ENCODE measurements at regions not wholly inside any gene's neighbourhood (a gene's known extent, or its start where the extent isn't known, plus 50 kb on each side); places are given as distances from the start of the nearest gene placed in this dataset.
"Not testable (repeated sequence)": the region's sequence is repeated elsewhere in the genome, so short reads cannot be mapped to it uniquely, and the experiment has no call there.

DNA sequence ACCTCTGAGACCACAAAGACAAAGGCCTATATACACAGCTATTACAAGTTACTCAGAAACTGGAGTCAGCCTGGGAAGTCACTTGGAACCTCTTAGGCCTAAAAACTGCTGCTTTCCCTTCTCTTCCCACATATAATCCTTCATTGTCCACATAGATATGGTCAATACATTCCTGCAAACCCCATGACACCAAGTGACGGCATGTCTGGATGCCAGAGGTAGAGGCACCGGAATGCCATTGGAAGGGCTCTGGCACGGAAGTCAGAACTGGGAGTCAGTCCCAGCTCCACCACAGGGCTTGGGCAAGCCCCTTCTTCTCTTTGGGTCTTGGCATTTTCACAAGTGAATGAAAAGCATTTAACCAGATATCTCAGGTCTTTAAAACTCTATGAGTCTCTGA, 204.7 kb downstream of the MATN1 start:
- no peak for ATAC-seq (ENCODE audit: low FRiP score in 2 of 2)
- Histone ChIP-seq H3K27me3 (no peaks in the 10 kb centered on the region), H3K9me3 (no peaks in the 10 kb centered on the region), H3K4me3 (no peak overlapping the region), H3K27ac (no peak overlapping the region), H3K36me3 (no peaks in the 10 kb centered on the region), H3K4me1 (no peaks in the 10 kb centered on the region)
- no peak for TF ChIP-seq POLR2AphosphoS5 (IDR thresholded peaks at IDR 0.05)
- TF ChIP-seq, protein P1, sequence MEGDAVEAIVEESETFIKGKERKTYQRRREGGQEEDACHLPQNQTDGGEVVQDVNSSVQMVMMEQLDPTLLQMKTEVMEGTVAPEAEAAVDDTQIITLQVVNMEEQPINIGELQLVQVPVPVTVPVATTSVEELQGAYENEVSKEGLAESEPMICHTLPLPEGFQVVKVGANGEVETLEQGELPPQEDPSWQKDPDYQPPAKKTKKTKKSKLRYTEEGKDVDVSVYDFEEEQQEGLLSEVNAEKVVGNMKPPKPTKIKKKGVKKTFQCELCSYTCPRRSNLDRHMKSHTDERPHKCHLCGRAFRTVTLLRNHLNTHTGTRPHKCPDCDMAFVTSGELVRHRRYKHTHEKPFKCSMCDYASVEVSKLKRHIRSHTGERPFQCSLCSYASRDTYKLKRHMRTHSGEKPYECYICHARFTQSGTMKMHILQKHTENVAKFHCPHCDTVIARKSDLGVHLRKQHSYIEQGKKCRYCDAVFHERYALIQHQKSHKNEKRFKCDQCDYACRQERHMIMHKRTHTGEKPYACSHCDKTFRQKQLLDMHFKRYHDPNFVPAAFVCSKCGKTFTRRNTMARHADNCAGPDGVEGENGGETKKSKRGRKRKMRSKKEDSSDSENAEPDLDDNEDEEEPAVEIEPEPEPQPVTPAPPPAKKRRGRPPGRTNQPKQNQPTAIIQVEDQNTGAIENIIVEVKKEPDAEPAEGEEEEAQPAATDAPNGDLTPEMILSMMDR (IDR thresholded peaks at IDR 0.05), result no peak
- TF ChIP-seq POLR2A (IDR thresholded peaks at IDR 0.05), result no peak
- TF ChIP-seq EP300 (IDR thresholded peaks at IDR 0.05), result no peak
- DNase-seq, result no peak
- WGBS, 2 donors, result 67 to 74% methylated on average over 3 of the region's 3 CpGs

DNA sequence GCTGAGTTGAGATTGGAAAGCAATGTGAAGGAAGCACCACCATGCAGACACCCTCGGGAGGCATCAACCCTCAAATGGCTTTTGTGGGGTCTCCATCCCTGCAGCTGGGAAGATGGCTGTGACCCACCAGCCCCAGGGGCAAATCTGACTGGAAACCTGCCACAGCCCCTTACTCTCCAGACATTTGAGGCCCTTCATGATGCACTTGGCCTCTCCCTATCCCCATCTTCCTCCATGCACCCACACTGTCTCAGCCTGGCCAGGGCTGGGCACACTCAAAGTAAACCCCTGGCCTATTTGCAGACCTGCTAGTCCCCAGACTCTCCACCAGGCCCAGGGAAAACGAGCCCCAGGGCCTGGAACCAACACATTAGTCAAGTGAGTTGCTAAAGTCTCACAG, 205.2 kb downstream of the MATN1 start:
- DNase-seq, result no peak
- TF ChIP-seq POLR2AphosphoS5 (IDR thresholded peaks at IDR 0.05) (no peak), POLR2A (IDR thresholded peaks at IDR 0.05) (no peak), EP300 (IDR thresholded peaks at IDR 0.05) (no peak)
- TF ChIP-seq, protein P1 (IDR thresholded peaks at IDR 0.05), result no peak
- H3K4me3 ChIP-seq, result no peak overlapping the region
- no peaks in the 10 kb centered on the region for H3K27me3 ChIP-seq
- H3K9me3 ChIP-seq, result no peaks in the 10 kb centered on the region
- H3K4me1 ChIP-seq, result no peaks in the 10 kb centered on the region
- H3K27ac ChIP-seq, result no peak overlapping the region
- no peak for ATAC-seq (ENCODE audit: low FRiP score in 2 of 2)
- 43 to 68% methylated on average over 2 of the region's 2 CpGs for WGBS, 2 donors
- H3K36me3 ChIP-seq, result no peaks in the 10 kb centered on the region

DNA sequence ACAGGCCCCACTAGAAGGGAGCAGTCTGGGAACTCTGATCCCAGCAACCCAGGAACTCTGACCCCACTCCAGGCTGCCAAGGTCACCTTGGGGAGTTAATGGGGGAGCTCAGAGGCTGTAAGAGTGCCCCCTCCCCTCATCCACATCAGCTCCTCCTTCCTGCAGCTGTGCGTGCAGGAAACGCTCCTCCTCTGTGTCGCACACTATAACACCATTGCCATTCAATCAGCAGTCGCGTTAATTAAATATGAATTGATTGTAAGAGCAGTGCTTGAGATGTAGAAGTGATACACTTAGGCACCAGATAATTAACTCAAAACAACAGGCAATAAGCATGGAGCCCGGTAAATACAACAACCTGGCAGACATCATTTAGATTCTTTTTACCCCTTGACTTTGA, 205.7 kb downstream of the MATN1 start:
- H3K36me3 ChIP-seq; H3K4me3 ChIP-seq; H3K27me3 ChIP-seq; H3K4me1 ChIP-seq; H3K27ac ChIP-seq; DNase-seq; ATAC-seq (ENCODE audit: low FRiP score in 2 of 2); H3K9me3 ChIP-seq: not testable (repeated sequence)
- WGBS, 2 donors, result 77 to 80% methylated on average over 6 of the region's 6 CpGs

DNA sequence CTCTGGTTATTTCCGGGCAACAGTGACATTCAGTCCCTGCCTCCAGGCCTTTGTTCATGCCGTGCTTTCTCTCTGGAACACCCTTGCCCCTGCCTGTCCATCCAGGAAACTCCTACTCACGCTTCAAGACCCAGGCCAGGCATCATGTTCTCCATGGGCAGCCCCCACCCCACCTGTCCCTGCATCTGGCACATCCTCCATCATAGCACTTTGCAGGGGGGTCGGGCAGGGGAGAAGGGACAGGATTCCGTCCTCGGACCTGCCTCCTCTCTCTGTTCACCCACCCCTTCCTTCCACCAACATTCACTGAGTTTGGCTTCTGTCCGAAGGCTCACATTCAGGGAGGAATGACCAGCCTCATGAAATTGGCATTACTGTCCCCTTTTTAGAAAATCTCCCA, 206.1 kb downstream of the MATN1 start:
- not testable (repeated sequence) for H3K36me3 ChIP-seq; H3K9me3 ChIP-seq; H3K27me3 ChIP-seq; H3K27ac ChIP-seq; H3K4me1 ChIP-seq; DNase-seq; ATAC-seq (ENCODE audit: low FRiP score in 2 of 2); H3K4me3 ChIP-seq
- 66 to 68% methylated on average over 6 to 7 of the region's 7 CpGs for WGBS, 2 donors

DNA sequence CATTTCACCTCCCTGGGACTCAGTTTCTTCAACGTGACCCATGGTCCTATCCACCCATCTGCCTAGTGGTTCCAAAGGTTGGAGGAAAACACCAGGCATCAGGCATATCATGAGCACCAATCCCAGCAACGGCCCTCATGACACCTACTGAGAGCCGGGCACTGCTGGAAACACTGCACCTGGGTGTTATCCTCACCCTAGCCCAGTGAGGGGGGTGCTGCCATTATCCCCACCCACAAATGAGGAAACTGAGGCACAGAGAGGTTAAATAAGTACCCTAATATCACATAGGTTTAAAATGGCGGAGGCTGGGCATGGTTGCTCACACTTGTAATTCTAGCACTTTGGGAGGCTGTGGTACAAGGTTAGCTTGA, 206.9 kb downstream of the MATN1 start:
- no peak for DNase-seq

DNA sequence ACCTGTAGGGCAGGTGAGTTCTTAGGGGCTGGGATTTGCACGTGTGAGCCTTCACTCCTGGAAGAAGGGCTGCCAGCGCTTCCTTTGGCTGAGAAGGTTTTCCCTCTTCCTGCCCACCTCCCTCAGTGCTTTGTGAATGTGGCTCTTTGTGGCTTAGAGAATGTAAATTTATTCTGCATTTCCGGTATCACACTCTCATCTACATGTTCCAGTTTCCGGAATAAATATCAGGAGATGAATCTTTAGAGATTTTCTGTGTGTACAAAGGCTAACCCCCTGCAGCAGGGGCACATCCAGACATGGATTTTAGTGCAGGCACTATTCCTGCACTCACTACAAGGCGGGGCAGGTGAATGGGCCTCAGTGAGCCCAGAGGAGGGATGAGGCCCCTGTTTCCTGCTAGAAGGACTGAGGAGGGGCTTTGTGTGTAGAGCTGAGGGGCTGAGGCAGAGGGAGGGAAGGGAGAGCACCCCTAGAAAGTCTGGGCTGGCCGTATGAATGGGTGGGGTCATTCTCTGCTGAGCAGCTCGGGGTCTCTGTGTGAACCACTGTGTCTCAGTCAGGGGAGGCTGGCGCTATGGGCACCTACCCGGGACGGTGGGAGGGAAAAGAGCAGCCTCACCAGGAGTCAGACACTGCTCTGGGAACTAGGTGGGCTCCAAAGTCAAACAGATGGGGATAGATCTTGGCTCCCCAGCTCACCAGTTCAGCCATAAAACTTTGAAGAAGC, 207.5 kb downstream of the MATN1 start:
- 59 to 69% methylated on average over 10 of the region's 10 CpGs for whole genome bisulfite sequencing, 2 donors
- Histone ChIP-seq H3K27ac (no peak overlapping the region), H3K36me3 (no peaks in the 10 kb centered on the region), H3K27me3 (no peaks in the 10 kb centered on the region), H3K4me3 (no peak overlapping the region), H3K9me3 (no peaks in the 10 kb centered on the region), H3K4me1 (no peaks in the 10 kb centered on the region)
- DNase-seq, result no peak
- no peak for TF ChIP-seq POLR2AphosphoS5 (IDR thresholded peaks at IDR 0.05)
- TF ChIP-seq, protein P1 (IDR thresholded peaks at IDR 0.05), result no peak
- TF ChIP-seq POLR2A (IDR thresholded peaks at IDR 0.05), result no peak
- no peak for TF ChIP-seq EP300 (IDR thresholded peaks at IDR 0.05)
- ATAC-seq (ENCODE audit: low FRiP score in 2 of 2), result no peak

More for the DNA sequence above, 206.9 kb downstream of the MATN1 start:
- Histone ChIP-seq H3K27ac (no peak overlapping the region), H3K27me3 (no peaks in the 10 kb centered on the region), H3K9me3 (no peaks in the 10 kb centered on the region), H3K4me1 (no peaks in the 10 kb centered on the region), H3K4me3 (no peak overlapping the region), H3K36me3 (no peaks in the 10 kb centered on the region)
- TF ChIP-seq POLR2A (IDR thresholded peaks at IDR 0.05) (no peak), EP300 (IDR thresholded peaks at IDR 0.05) (no peak)
- 79 to 82% methylated on average over 3 to 4 of the region's 4 CpGs for WGBS, 2 donors
- no peak for ATAC-seq (ENCODE audit: low FRiP score in 2 of 2)

Data from upper lobe of left lung (tissue), 6 donors.